IMR-90 (cell line): ENCODE measurements at regions not wholly inside any gene's neighbourhood (a gene's known extent, or its start where the extent isn't known, plus 50 kb on each side); places are given as distances from the start of the nearest gene placed in this dataset.

ENCODE experiments used
- ATAC-seq: fragments of 200-7000 bp; cut with Tn5 transposase; 2 replicates; pipeline ENCODE4 v1.9.1; 2020; ENCODE audit warnings: low read depth, mild to moderate bottlenecking, moderate library complexity
- BruUV-seq: library from RNA; stranded (reverse); fragments of 400-500 nt; replicated peaks from 2 replicates; lab custom pipeline; 2021; lab: Mats Ljungman, UMichigan
- CTCF ChIA-PET: fragments of 300-600 bp; formaldehyde crosslinking; extraction: SDS; loops from one replicate; lab custom pipeline; 2021; ENCODE audit warnings: antibody characterized with exemption; lab: Yijun Ruan, JAX
- POLR2A ChIA-PET: fragments of 300-600 bp; sonication (Branson Sonifier 250); formaldehyde crosslinking; loops from one replicate; lab custom pipeline; 2022; ENCODE audit warnings: antibody characterized with exemption; ENCODE audit not compliant: unreplicated experiment; lab: Charles Lee
- DNase-seq: peaks from one replicate; pipeline ENCODE4 v3.0.0; 2013
- H2AFZ ChIP-seq: replicated peaks from 2 replicates; pipeline ENCODE3; 2013; ENCODE audit warnings: low read length, mild to moderate bottlenecking; ENCODE audit not compliant: poor library complexity
- H2AK5ac ChIP-seq: 2 replicates; pipeline ENCODE4 v1.6.1; 2013; ENCODE audit warnings: low read depth, low read length, inconsistent platforms
- H2AK9ac ChIP-seq: replicated peaks from 2 replicates; pipeline ENCODE3; 2013; ENCODE audit warnings: mild to moderate bottlenecking, low read depth, low read length, moderate library complexity; ENCODE audit not compliant: poor library complexity
- H2BK120ac ChIP-seq: 2 replicates; pipeline ENCODE4 v1.6.1; 2013; ENCODE audit warnings: low read depth, low read length, inconsistent platforms
- H2BK15ac ChIP-seq: 3 replicates; pipeline ENCODE4 v1.6.1; 2013; ENCODE audit warnings: low read depth, low read length, inconsistent platforms
- H2BK20ac ChIP-seq: 2 replicates; pipeline ENCODE4 v1.6.1; 2013; ENCODE audit warnings: low read depth, mild to moderate bottlenecking, inconsistent platforms, low read length, moderate library complexity
- H2BK5ac ChIP-seq: 2 replicates; pipeline ENCODE4 v1.6.1; 2013; ENCODE audit warnings: mild to moderate bottlenecking, low read depth, low read length, inconsistent platforms; ENCODE audit not compliant: poor library complexity, severe bottlenecking
- H3K14ac ChIP-seq: replicated peaks from 2 replicates; pipeline ENCODE4 v1.6.1; 2013; ENCODE audit warnings: low read depth, low read length, inconsistent platforms
- H3K18ac ChIP-seq: 2 replicates; pipeline ENCODE4 v1.6.1; 2013; ENCODE audit warnings: low read depth, low read length, control low read depth
- H3K23ac ChIP-seq: 2 replicates; pipeline ENCODE4 v1.6.1; 2013; ENCODE audit warnings: low read depth, low read length, inconsistent platforms
- H3K27ac ChIP-seq: 2 replicates; pipeline ENCODE4 v1.5.1; 2013; ENCODE audit warnings: mild to moderate bottlenecking, control low read depth, low read length; ENCODE audit not compliant: insufficient read depth
- H3K27me3 ChIP-seq: 2 replicates; pipeline ENCODE4 v1.6.1; 2013; ENCODE audit warnings: low read length; ENCODE audit not compliant: control insufficient read depth, insufficient read depth
- H3K36me3 ChIP-seq: 2 replicates; pipeline ENCODE4 v1.6.1; 2013; ENCODE audit warnings: low read length, mixed read lengths; ENCODE audit not compliant: control insufficient read depth, insufficient read depth
- H3K4ac ChIP-seq: 2 replicates; pipeline ENCODE4 v1.6.1; 2013; ENCODE audit warnings: low read depth, low read length, inconsistent platforms
- H3K4me1 ChIP-seq: 2 replicates; pipeline ENCODE4 v1.6.1; 2013; ENCODE audit warnings: low read length, mixed read lengths; ENCODE audit not compliant: control insufficient read depth, insufficient read depth
- H3K4me2 ChIP-seq: 2 replicates; pipeline ENCODE4 v1.6.1; 2013; ENCODE audit warnings: low read depth, mild to moderate bottlenecking, control low read depth, low read length, moderate library complexity
- H3K4me3 ChIP-seq: 2 replicates; pipeline ENCODE4 v1.5.1; 2013; ENCODE audit warnings: low read depth, mild to moderate bottlenecking, control low read depth, low read length, moderate library complexity; ENCODE audit not compliant: insufficient read depth
- H3K56ac ChIP-seq: 2 replicates; pipeline ENCODE4 v1.6.1; 2013; ENCODE audit warnings: low read length, inconsistent platforms; ENCODE audit not compliant: insufficient read depth; ENCODE audit errors: extremely low read depth
- H3K79me1 ChIP-seq, 2 experiments: 2 replicates each; pipeline ENCODE4 v1.6.1; 2013; ENCODE audit warnings: low read length in 2 of 2, inconsistent platforms in 1 of 2, low read depth in 1 of 2
- H3K9ac ChIP-seq: 2 replicates; pipeline ENCODE4 v1.6.1; 2013; ENCODE audit warnings: low read depth, low read length, control low read depth
- H3K9me1 ChIP-seq: 2 replicates; pipeline ENCODE4 v1.6.1; 2013; ENCODE audit warnings: low read length, inconsistent platforms; ENCODE audit not compliant: insufficient read depth
- H3K9me3 ChIP-seq: 2 replicates; pipeline ENCODE4 v1.6.1; 2013; ENCODE audit warnings: low read length; ENCODE audit not compliant: control insufficient read depth, insufficient read depth
- H4K20me1 ChIP-seq: 2 replicates; pipeline ENCODE4 v1.6.1; 2013; ENCODE audit warnings: low read length, inconsistent platforms; ENCODE audit not compliant: insufficient read depth
- H4K5ac ChIP-seq: 2 replicates; pipeline ENCODE4 v1.6.1; 2013; ENCODE audit warnings: mild to moderate bottlenecking, low read depth, low read length, control low read depth
- H4K8ac ChIP-seq, 2 experiments: 2 replicates each; pipeline ENCODE4 v1.6.1; 2013; ENCODE audit warnings: low read depth in 2 of 2, low read length in 2 of 2, control low read depth in 1 of 2, inconsistent platforms in 1 of 2
- H4K91ac ChIP-seq: 2 replicates; pipeline ENCODE4 v1.6.1; 2013; ENCODE audit warnings: low read depth, low read length, inconsistent platforms; ENCODE audit not compliant: insufficient read depth
- CEBPB ChIP-seq: IDR thresholded peaks from 2 replicates; pipeline ENCODE4 v1.6.1; 2012; ENCODE audit warnings: low read depth, low read length, improper control_type of control experiment
- MAFK ChIP-seq: IDR thresholded peaks from 2 replicates; pipeline ENCODE4 v1.6.1; 2012; ENCODE audit warnings: low read depth, low read length, improper control_type of control experiment
- MAZ ChIP-seq: IDR thresholded peaks from 2 replicates; pipeline ENCODE4 v1.6.1; 2012; ENCODE audit warnings: low read depth, mild to moderate bottlenecking, low read length, improper control_type of control experiment, moderate library complexity, borderline replicate concordance
- MXI1 ChIP-seq: IDR thresholded peaks from 2 replicates; pipeline ENCODE4 v1.6.1; 2012; ENCODE audit warnings: low read depth, mild to moderate bottlenecking, low read length, moderate library complexity, borderline replicate concordance
- NFE2L2 ChIP-seq: fragments of 150-350 bp; IDR thresholded peaks from 2 replicates; pipeline ENCODE4 v1.6.1; 2016; ENCODE audit warnings: low read depth, mild to moderate bottlenecking, low read length
- POLR2A ChIP-seq: IDR thresholded peaks from 2 replicates; pipeline ENCODE4 v1.6.1; 2012; ENCODE audit warnings: mild to moderate bottlenecking, low read depth, low read length
- RAD21 ChIP-seq: IDR thresholded peaks from 2 replicates; pipeline ENCODE4 v1.6.1; 2012; ENCODE audit warnings: low read length, improper control_type of control experiment
- RFX5 ChIP-seq: IDR thresholded peaks from 2 replicates; pipeline ENCODE4 v1.8.0; 2012; ENCODE audit warnings: low read depth, mild to moderate bottlenecking, low read length, moderate library complexity
- SMC3 ChIP-seq: fragments of 150-350 bp; IDR thresholded peaks from 2 replicates; pipeline ENCODE4 v1.6.1; 2016; ENCODE audit warnings: low read depth, mild to moderate bottlenecking, antibody characterized with exemption, low read length, moderate library complexity
- dilution Hi-C: fragments of 300-500 bp; cut with HindIII; formaldehyde crosslinking; loops from one replicate; pipeline ENCODE4 v1.14.3; 2018; ENCODE audit warnings: low sequenced_read_pairs; ENCODE audit not compliant: unreplicated experiment
- in situ Hi-C: fragments of 300-500 bp; cut with MboI; formaldehyde crosslinking; loops from 3 replicates; pipeline ENCODE4 v1.14.3; 2019; ENCODE audit warnings: low sequenced_read_pairs, inconsistent platforms, mixed read lengths
- intact Hi-C: fragments of 100-400 bp; cut with micrococcal nuclease; formaldehyde crosslinking; loops from 2 replicates; pipeline ENCODE4 v1.10.0; 2022

GRCh38 chr9:119483153-119483552 lies 113.9 kb upstream of the BRINP1 start:
- dilution Hi-C loops (no loop called here), in situ Hi-C loops (no loop called here), intact Hi-C loops (no loop called here)
- Histone ChIP-seq H3K56ac (no peak overlapping the region), H2AFZ (no peak overlapping the region), H3K23ac (no peak overlapping the region), H4K20me1 (no peaks in the 10 kb centered on the region), H3K4ac (no peak overlapping the region), H4K5ac (no peak overlapping the region), H4K91ac (no peak overlapping the region), H4K8ac (no peak overlapping the region), H3K4me1 (no peaks in the 10 kb centered on the region), H3K36me3 (no peaks in the 10 kb centered on the region), H3K18ac (no peak overlapping the region), H2BK15ac (no peak overlapping the region), H3K27ac (no peak overlapping the region), H3K9me1 (no peaks in the 10 kb centered on the region), H3K14ac (no peak overlapping the region), H2BK20ac (no peak overlapping the region), H3K9me3 (peaks cover 6% of the 10 kb centered on the region), H2AK5ac (no peak overlapping the region), H3K9ac (no peak overlapping the region), H3K4me2 (no peak overlapping the region), H3K4me3 (no peak overlapping the region), H2BK120ac (no peak overlapping the region), H2AK9ac (no peak overlapping the region), H3K79me1 (no peaks in the 10 kb centered on the region), H3K27me3 (no peaks in the 10 kb centered on the region), H2BK5ac (no peak overlapping the region)
- ATAC-seq (no peak), DNase-seq (no peak)
- POLR2A ChIA-PET = no interaction called here
- TF ChIP-seq MXI1 (no peak), RAD21 (no peak), RFX5 (no peak), CEBPB (no peak), NFE2L2 (no peak), MAFK (no peak), MAZ (no peak), POLR2A (no peak), SMC3 (no peak)
- CTCF ChIA-PET = no interaction called here
- no TSS peak for BruUV-seq
